Left cardiac atrium (tissue), 4 donors: ENCODE measurements at regions not wholly inside any gene's neighbourhood (a gene's known extent, or its start where the extent isn't known, plus 50 kb on each side); places are given as distances from the start of the nearest gene placed in this dataset.
"Not testable (repeated sequence)": the region's sequence is repeated elsewhere in the genome, so short reads cannot be mapped to it uniquely, and the experiment has no call there.

Experiments
- ATAC-seq, 2 donors: fragments of 200-7000 bp; cut with Tn5 transposase; one replicate each; pipeline ENCODE4 v1.9.1; 2020; ENCODE audit warnings: mild to moderate bottlenecking in 2 of 2, moderate library complexity in 2 of 2
- DNase-seq: peaks from one replicate; pipeline ENCODE4 v3.0.0-alpha.2; 2020
- intact Hi-C, 2 donors: fragments of 100-400 bp; cut with DNase I; formaldehyde crosslinking; loops; one replicate each; pipeline versions ENCODE4 v1.14.1 to v1.15.1; 2022 to 2023
- donor health status: DM: no; HTN: yes; CAD: no.
- donor health status: DM: no; HTN: yes; CAD: no; lungs with severe emphysema.
- donor health status: DM: yes; HTN: yes; CAD: no.
- donor health status: Dilated cardiomyopathy.

DNA sequence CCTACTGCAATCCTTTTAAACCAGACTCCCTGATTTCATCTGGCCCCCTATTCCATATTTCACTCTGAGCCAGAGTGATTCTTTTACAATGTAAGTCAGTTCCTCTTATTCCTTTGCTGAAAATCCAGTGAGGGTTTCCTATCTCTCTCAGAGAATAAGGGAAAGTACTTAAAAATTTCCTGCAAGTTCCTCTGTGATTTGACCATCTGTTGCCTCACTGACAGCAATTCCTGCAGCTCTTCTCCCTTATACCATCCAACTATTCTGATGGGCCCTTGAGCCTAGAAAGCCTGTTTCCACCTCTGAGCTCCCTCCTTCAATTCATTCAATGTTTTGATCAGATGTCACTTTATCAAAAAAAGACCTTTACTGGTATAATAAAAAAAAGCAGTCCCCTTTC lies 317.1 kb upstream of the CCNH start:
- DNase-seq (no peak), ATAC-seq (no peak)
- intact Hi-C loops: no loop called here

GRCh38 chr5:87722286-87722685 lies 309.6 kb upstream of the CCNH start:
- intact Hi-C loops: no loop called here
- ATAC-seq (no peak), DNase-seq (no peak)

DNA sequence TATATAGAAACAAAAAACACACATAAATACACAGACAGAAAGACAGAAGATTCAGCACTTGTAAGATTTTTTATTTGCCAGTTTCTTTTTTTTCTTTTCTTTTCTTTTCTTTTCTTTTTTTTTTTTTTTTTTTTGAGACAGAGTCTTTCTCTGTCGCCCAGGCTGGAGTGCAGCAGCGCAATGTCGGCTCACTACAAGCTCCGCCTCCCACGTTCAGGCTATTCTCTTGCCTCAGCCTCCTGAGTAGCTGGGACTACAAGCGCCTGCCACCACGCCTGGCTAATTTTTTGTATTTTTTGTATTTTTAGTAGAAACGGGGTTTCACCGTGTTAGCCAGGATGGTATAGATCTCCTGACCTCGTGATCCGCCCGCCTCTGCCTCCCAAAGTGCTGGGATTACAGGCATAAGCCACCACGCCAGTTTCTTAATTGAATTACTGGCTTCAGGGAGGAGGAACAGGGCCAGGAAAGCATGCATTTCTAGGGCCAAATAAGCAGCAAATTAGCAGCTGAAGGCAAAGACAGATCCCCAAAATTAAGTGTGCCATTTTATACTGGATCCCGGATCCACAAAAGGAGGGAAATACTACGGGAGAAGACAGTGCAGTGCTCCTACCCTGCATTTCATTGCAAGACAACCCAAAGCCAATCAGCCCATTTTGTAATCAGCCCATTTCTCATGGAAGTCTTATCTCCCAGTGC lies 305.6 kb upstream of the CCNH start:
- ATAC-seq, DNase-seq, intact Hi-C loops: not testable (repeated sequence)

GRCh38 chr5:87717761-87718160 lies 305.0 kb upstream of the CCNH start:
- DNase-seq (no peak), ATAC-seq (no peak)
- intact Hi-C loops: no loop called here

GRCh38 chr5:87705876-87706275 lies 293.1 kb upstream of the CCNH start:
- DNase-seq: no peak
- intact Hi-C loops: no loop called here
- ATAC-seq: no peak

DNA sequence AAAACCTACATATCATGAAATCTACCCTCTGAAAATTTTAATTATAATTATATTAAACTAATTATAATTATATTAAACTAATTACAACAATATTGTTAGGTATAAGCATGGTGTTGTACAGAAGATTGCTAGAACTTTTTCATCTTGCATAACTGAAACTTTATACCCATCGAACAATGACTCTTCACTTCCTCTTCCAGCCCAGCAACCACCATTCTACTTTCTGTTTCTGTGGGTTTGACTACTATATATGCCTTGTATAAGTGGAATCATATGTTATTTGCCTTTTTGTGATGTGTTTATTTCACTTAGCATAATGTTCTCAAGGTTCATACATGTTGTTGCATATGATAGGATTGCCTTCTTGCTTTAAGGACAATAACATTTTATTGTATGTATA lies 274.2 kb upstream of the CCNH start:
- ATAC-seq (no peak), DNase-seq (no peak)
- intact Hi-C loops: no loop called here

GRCh38 chr5:87686018-87686417 lies 273.3 kb upstream of the CCNH start:
- intact Hi-C loops: no loop called here
- ATAC-seq (no peak), DNase-seq (no peak)

- intact Hi-C loops: no loop called here
- ATAC-seq (no peak), DNase-seq (no peak)
Measured at GRCh38 chr5:87674235-87674634, 261.5 kb upstream of the CCNH start.

DNA sequence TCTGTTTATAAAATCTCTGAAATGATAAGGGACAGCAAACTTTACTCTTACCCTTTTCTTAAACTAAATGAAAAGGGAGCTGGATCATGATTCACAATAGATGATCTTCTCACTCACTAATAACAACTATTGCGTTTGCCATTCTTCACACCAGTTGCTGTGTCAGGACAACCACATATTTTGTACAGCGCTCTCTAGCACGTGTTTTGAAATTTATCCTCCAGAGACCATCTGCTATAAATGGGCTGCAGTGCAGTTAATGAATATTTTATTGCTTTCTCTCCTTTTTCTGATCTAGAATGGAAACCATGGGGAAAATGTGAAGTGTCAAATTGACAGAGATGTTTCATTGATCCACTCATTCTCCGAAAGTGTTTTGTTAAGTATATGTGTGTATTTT lies 258.4 kb upstream of the CCNH start:
- intact Hi-C loops: no loop called here
- no peak for DNase-seq

GRCh38 chr5:87665166-87665565 lies 252.4 kb upstream of the CCNH start:
- ATAC-seq (no peak), DNase-seq (no peak)
- intact Hi-C loops: no loop called here

More for the DNA sequence above, 258.4 kb upstream of the CCNH start:
- no peak for ATAC-seq

DNA sequence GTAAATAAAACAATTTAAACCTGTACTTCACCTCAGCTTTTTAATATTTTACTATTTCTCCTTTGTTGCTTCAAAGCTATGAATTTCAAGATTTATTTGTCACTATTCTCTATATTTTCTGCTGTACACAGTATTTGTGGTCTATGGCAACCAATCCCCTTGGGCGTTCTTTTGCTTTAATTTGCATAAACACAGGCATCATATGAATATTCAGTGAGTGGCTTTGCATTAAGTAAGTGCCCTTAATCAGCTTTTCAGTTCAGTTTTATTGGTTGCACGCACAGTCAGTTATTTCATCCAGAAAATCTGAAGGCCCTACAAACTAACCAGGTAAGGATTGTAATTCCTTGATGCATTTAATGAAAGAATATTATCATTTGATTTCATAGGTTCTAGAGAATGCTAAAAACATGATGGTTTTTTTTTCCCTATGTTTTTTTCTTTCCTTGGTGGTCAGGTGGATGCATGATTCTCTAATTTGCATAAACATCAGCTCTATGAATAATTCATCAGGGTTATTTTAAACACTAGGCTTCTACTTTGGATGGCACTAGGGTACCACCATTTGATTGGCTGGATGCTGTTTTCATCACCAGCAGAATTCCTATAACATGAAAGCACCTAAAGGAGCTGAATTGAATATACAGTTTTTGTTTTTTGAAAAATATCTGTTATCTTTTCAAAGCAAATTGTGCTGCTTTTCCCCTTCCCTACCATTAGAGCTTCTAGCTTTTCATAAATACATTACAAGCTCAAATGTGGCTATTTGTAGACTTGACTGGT lies 249.2 kb upstream of the CCNH start:
- intact Hi-C loops: no loop called here
- DNase-seq: no peak
- no peak for ATAC-seq

- no peak for DNase-seq
- ATAC-seq: no peak
- intact Hi-C loops: no loop called here
Measured at GRCh38 chr5:87653242-87653641, 240.5 kb upstream of the CCNH start.

DNA sequence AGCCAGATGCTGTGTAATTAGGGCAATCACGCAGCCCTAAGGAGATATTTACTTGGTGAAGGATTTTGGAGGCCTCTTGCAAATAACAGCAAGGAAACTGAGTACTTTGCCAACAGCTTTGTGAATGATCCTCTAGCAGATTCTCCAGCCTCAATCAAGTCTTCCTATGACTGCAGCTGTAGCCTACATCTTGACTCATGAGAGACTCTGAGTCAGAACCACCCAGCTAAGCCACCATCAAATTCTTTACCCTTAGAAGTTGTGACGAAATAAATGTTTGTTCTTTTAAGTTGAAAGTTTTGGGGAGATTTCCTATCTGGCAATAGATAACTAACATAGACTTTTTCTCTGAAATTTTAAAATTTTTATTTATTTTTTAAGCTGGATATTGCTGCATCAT lies 237.6 kb upstream of the CCNH start:
- ATAC-seq (no peak), DNase-seq (no peak)
- intact Hi-C loops: no loop called here

GRCh38 chr5:87649455-87649854 lies 236.7 kb upstream of the CCNH start:
- intact Hi-C loops: no loop called here
- DNase-seq: no peak
- no peak for ATAC-seq

DNA sequence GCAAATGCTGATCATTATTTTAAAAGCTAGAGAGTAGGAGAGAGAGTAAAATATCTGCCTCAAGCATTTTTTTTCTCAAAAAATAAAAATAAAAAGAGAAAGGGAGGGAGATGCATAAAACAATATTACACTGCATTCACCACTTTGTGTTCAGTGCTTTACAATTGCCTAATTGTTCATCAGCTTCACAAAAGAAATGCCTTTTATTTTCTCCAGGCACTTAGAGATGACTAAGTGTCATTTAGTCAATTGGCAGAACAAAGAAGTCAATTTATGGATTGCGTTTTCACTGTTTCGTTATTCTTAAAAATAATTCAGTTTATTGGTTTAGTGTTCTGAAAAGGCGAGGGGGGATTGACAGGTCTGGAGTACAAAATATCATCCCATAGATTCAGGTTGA lies 232.5 kb upstream of the CCNH start:
- intact Hi-C loops: no loop called here
- no peak for ATAC-seq
- DNase-seq: no peak

GRCh38 chr5:87640902-87641301 lies 228.2 kb upstream of the CCNH start:
- intact Hi-C loops: no loop called here
- ATAC-seq (no peak), DNase-seq (no peak)

DNA sequence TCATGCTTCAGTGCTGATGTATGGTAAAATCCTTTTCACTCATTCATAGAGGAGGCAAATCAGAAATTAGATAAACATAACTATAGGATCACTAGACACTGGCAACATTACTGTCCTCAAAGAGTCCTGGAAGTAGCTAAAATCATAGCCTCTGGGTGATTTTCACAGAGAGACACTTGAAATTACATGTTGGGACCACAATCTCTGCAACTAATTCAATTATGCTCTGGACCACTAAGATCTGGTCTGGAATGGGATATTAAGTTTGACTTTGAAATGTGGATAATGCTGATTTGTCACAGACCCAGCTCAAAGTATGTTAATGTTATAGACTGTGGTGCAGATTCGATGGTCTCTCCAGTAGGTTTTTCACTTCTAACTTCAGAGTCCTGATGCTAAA lies 214.6 kb upstream of the CCNH start:
- DNase-seq (no peak), ATAC-seq (no peak)
- intact Hi-C loops: no loop called here

DNA sequence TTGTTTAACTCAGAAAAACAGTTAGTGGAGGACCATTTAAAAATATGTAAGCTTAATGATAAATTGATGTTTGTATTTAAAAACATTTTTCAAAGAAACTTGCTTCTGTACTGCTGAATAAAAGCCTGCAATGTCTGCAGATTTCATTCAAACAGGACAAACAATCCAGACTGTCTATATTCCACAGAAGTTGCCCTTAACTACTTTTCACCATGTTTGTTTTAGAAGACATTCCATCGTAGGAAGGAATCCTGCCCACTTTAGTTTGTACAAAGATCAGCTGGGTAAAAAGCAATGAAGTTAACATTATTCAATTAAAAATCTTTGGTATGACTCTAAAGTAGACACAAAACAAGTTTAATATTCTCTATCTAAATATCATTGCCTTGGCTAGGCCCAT lies 195.7 kb upstream of the CCNH start:
- intact Hi-C loops: no loop called here
- DNase-seq (no peak), ATAC-seq (no peak)

DNA sequence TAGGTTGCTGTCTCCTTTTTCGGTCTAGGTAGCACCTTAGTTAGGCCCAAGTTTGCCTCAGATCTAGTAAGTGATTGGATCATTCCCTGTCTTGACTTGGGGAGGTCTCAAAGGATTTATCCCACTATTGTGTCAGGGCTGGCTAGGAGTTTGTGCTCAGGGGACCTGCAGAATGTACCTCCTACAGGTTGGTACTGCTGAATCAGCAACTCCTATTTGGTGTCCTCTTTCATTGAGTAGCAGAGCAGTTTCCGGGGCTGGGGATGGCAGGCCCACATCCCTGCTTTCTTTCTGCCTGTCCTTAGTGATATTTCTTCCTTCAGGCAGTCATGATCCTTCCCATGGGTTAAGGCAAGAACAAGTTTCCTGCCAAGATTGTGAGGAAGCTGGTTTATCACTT lies 192.9 kb upstream of the CCNH start:
- no peak for ATAC-seq
- intact Hi-C loops: no loop called here
- DNase-seq: no peak

- intact Hi-C loops: no loop called here
- DNase-seq (no peak), ATAC-seq (no peak)
Measured at GRCh38 chr5:87599778-87600177, 187.0 kb upstream of the CCNH start.

GRCh38 chr5:87598460-87598859 lies 185.7 kb upstream of the CCNH start:
- ATAC-seq (no peak), DNase-seq (no peak)
- intact Hi-C loops: no loop called here
